ENCODE measurements at regions not wholly inside any gene's neighbourhood (a gene's known extent, or its start where the extent isn't known, plus 50 kb on each side); places are given as distances from the start of the nearest gene placed in this dataset.

DNA sequence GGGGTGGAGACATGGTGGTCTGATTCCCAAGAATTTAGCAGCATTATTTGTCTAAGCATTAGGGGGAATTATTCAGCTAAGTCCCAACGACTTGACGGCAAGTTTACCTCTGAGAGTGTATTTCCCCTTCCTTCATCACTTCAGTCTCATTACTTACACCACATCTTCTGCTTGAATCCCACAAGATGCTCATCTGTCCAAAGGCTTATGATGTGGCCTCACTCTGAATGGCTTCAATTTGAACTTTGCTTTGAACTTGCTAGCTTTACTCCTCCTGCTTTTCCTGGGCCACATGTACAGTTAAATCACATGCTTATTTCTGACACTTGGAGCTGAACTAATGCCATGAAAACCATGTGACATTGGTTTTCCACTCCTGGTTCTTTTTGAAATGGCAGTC, 231.3 kb upstream of the SATB1 start:
- Histone ChIP-seq H3K27me3 (ENCODE audit: control insufficient read depth in 2 of 2, insufficient read depth in 2 of 2, low read length in 2 of 2) (no peaks in the 10 kb centered on the region), H3K79me2 (ENCODE audit: control insufficient read depth, insufficient read depth, low read length) (no peaks in the 10 kb centered on the region), H3K4me3 (no peak overlapping the region), H3K9me3 (replicated peaks; ENCODE audit: control insufficient read depth, insufficient read depth, low read depth, low read length) (0 out of 2 replicates have a peak, but pooled peaks cover 1% of the 10 kb centered on the region), H3K4me2 (ENCODE audit: insufficient read depth, low read length) (no peak overlapping the region), H3K9ac (ENCODE audit: insufficient read depth in 1 of 2, low read depth in 2 of 2, low read length in 2 of 2) (no peak overlapping the region), H3K4me1 (replicated peaks in 1 of 2; ENCODE audit: control insufficient read depth in 2 of 2, insufficient read depth in 2 of 2, low read length in 2 of 2) (no peaks in the 10 kb centered on the region), H4K20me1 (replicated peaks; ENCODE audit: control insufficient read depth, insufficient read depth, low read length) (no peaks in the 10 kb centered on the region), H3K27ac (ENCODE audit: extremely low read depth, low read depth, low read length) (no peak overlapping the region), H2AFZ (ENCODE audit: low read depth, low read length) (no peak overlapping the region), H3K36me3 (ENCODE audit: control insufficient read depth, insufficient read depth, low read length) (no peaks in the 10 kb centered on the region), H3K9me1 (ENCODE audit: control insufficient read depth, insufficient read depth, low read length) (no peaks in the 10 kb centered on the region)
- FAIRE-seq (no peak), DNase-seq (ENCODE audit: extremely low read depth in 1 of 4, low spot score in 3 of 4) (no peak), ATAC-seq (no peak)
- intact Hi-C loops (cut with micrococcal nuclease): no loop called here
- TF ChIP-seq NR2F6 (CRISPR knock-in tag; IDR thresholded peaks at IDR 0.05) (no peak), ELF2 (CRISPR knock-in tag; IDR thresholded peaks at IDR 0.05) (no peak), U2AF2 (optimal IDR thresholded peaks at IDR 0.05; ENCODE audit: low read depth, low read length) (no peak), PKNOX1 (IDR thresholded peaks at IDR 0.05) (no peak)
- TF ChIP-seq, protein P1, sequence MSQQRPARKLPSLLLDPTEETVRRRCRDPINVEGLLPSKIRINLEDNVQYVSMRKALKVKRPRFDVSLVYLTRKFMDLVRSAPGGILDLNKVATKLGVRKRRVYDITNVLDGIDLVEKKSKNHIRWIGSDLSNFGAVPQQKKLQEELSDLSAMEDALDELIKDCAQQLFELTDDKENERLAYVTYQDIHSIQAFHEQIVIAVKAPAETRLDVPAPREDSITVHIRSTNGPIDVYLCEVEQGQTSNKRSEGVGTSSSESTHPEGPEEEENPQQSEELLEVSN (IDR thresholded peaks at IDR 0.05; ENCODE audit: borderline replicate concordance in 1 of 2, extremely low read depth in 1 of 2, insufficient read depth in 1 of 2, insufficient read length in 1 of 2, low read depth in 1 of 2, low read length in 1 of 2, poor library complexity in 1 of 2, severe bottlenecking in 1 of 2): no peak
- TF ChIP-seq, protein P2, sequence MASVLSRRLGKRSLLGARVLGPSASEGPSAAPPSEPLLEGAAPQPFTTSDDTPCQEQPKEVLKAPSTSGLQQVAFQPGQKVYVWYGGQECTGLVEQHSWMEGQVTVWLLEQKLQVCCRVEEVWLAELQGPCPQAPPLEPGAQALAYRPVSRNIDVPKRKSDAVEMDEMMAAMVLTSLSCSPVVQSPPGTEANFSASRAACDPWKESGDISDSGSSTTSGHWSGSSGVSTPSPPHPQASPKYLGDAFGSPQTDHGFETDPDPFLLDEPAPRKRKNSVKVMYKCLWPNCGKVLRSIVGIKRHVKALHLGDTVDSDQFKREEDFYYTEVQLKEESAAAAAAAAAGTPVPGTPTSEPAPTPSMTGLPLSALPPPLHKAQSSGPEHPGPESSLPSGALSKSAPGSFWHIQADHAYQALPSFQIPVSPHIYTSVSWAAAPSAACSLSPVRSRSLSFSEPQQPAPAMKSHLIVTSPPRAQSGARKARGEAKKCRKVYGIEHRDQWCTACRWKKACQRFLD (CRISPR knock-in tag; IDR thresholded peaks at IDR 0.05): no peak
- TF ChIP-seq, protein P3, sequence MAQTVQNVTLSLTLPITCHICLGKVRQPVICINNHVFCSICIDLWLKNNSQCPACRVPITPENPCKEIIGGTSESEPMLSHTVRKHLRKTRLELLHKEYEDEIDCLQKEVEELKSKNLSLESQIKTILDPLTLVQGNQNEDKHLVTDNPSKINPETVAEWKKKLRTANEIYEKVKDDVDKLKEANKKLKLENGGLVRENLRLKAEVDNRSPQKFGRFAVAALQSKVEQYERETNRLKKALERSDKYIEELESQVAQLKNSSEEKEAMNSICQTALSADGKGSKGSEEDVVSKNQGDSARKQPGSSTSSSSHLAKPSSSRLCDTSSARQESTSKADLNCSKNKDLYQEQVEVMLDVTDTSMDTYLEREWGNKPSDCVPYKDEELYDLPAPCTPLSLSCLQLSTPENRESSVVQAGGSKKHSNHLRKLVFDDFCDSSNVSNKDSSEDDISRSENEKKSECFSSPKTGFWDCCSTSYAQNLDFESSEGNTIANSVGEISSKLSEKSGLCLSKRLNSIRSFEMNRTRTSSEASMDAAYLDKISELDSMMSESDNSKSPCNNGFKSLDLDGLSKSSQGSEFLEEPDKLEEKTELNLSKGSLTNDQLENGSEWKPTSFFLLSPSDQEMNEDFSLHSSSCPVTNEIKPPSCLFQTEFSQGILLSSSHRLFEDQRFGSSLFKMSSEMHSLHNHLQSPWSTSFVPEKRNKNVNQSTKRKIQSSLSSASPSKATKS (CRISPR knock-in tag; IDR thresholded peaks at IDR 0.05): no peak
- in situ Hi-C loops (cut with MboI): no loop called here
- ChIA-PET POLR2A (interaction anchor here (0.6 to 0.8 kb wide), 2 partner anchors 17 to 141 kb away, joined by 3 read pairs; no protein-coding TSS in a partner anchor), CTCF (ENCODE audit: low intra/inter-chr PET ratio) (no interaction called here)
- BruUV-seq (replicated peaks): no TSS peak
- 0% methylated on average over 2 of the region's 2 CpGs for WGBS (ENCODE audit: insufficient coverage, low coverage, missing lambda C conversion rate)

Data from K562 (cell line).